Left renal cortex interstitium (tissue), 4 donors: ENCODE measurements at regions not wholly inside any gene's neighbourhood (a gene's known extent, or its start where the extent isn't known, plus 50 kb on each side); places are given as distances from the start of the nearest gene placed in this dataset.

Experiments
- DNase-seq, 4 donors: peaks; one replicate each; pipeline ENCODE4 v3.0.0-alpha.2; 2013; ENCODE audit warnings: low read depth in 4 of 4, low spot score in 2 of 4, missing footprints in 1 of 4

DNA sequence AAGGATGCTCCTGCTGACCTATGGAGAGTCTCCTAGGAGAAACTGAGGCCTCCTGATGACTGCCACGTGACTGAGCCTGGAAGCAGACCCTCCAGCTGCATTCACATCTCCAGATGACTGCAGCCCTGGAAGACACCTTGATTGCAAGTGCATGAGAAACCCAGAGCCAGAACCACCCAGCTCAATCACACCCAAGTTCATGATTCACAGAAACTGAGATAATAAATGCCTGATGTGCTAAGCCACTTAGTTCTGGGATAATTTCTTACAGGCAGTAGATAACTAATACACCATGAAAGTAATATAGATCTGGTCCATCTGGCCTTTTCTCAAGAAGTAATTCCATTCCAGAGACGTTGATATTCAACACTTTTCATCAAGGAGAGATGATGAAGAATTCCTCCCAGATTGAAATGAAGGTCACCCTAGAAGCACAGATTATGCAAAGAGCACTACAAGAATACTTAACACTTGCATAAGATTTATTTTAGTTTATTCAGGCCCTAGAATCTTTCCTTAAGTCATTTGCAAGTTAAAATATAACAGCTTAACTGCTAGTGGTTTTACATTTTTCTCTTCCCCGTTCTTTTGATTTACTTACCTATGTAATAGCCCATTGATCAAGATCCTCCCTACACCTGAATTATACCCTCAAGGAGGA lies 208.2 kb upstream of the INHBA start:
- no peak for DNase-seq

DNA sequence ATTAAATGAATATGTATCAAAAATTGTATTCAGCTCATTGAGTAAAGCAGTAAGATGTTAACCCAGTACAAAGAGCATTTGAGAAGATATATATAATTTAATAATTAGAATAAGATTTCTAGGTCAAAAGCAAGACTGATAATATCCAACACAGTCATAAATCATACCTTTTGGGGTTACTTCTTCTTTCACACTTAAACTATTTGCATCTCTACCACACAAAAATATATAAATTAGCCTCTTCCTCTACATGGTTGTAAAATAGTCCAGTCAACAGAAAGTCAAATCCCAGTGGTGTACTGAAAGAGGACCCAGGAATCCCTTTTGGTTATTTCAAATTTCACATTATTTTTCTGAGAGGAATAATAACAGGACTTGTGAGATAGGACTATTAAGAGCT lies 204.6 kb upstream of the INHBA start:
- DNase-seq, result no peak

DNA sequence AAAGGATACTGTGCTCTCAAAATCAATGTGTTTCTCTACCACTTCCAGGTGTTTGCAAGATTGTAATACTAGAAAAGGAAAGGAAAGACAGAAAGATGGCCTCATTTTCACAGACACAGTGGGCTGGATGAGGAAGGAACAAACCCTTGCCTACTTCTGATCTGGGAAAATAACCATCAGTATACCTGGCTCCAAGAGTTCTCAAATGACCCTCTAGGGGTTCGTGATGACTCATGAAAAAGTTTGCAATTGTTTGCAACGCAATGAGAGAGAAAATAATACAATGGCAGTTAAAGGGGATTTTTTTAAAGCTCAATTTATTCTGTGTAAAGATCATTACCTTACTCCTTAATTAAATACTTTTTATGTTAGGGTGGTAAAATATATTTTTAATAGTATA lies 197.6 kb upstream of the INHBA start:
- no peak for DNase-seq

DNA sequence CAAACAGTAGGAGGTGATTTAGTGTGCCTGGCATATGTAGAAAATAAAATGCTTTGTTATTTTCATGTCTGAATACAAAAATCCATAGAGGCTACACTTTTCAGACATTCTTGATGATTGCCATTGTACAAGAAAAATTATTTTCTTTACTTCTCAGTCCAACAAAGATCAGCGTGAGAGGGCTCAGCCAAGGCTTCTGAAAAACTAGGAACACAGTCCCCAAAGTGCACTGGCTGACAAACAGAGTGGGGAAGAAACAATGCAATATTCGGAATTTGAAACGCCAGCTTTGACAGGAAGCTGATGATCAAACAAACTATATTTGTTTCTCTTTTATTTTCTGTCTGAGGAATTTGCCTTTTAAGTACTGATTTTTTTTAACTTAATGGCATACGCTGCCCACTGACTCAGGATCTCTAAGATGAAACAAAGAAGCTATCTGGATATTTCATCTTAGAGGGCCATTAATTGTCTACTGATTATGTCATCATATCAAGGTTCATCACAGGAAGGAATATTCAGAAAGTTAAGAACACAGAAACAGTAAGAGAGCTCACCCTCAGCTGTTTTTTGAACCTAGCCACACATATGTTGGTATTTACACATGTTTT lies 197.0 kb upstream of the INHBA start:
- no peak for DNase-seq

DNA sequence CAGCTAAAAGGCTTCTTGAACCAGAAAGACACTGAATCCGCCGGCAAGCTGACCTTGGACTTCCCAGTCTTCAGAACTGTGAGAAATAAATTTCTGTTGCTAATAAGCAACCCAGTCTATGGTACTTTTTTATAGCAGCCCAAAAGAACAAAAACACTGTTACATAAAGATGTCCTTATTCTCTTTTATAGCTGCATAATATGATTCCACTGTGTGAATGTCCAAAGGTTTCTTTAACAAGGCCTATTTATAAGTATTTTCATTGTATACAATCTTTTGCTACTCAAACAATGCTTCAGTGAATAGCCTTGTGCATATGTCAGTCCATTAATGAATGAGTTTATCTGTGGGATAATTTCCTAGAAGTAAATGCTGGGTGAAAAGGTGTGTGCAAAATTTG lies 190.8 kb upstream of the INHBA start:
- DNase-seq, result no peak

DNA sequence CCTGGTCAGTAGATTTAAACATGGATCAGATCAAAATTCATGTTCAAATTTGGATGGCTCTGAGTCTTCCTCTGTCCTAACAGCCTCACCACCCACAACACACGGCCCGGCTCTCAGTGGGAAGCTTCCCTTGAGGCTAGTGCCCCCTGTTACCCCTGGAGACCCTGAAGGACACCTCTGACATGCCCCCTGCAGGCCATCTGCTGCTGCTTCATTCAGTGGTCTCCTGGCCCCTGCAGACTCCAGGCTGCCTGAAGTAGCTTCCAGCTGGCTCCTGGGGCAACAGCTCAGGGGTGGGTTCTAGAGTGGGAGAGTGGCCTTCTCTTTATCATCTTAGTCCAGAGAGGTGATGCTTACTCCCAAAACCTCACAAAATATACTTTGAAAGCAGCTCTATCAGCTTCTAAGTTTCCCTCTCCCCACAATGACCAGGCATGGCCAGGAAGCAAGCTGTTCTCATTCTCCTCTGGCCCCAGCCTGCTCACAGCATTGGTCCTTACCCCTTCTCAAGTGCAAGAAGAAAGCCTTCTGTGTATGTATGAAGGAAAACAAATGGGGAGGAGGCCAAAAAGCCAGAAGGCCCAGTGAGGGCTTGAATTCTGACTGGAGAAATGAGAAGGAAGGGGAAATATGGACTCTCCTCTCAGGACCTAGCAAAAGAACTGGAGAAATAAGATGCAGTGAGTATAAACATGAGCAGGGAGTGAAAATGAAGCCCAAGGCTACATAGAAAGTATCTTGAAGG lies 189.6 kb upstream of the INHBA start:
- no peak for DNase-seq

DNA sequence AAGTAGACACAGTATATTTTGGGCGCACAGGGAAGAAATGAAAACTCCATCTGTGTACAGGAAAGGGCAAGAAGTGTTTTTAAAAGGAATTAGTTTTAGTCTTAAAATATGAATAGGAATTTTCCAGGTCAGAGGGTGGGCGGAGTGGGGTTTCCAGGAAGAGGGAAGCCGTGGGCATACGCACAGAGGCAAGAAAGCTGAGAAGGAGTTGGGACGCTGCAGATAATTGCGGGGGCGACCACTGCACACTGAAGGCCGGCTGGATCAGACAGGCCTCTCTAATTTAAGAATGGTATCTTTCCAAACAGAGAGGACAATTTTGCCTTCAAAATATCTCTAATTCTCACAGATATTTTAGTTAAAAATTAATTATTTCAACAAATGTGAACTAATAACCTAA lies 189.1 kb upstream of the INHBA start:
- DNase-seq, result no peak

DNA sequence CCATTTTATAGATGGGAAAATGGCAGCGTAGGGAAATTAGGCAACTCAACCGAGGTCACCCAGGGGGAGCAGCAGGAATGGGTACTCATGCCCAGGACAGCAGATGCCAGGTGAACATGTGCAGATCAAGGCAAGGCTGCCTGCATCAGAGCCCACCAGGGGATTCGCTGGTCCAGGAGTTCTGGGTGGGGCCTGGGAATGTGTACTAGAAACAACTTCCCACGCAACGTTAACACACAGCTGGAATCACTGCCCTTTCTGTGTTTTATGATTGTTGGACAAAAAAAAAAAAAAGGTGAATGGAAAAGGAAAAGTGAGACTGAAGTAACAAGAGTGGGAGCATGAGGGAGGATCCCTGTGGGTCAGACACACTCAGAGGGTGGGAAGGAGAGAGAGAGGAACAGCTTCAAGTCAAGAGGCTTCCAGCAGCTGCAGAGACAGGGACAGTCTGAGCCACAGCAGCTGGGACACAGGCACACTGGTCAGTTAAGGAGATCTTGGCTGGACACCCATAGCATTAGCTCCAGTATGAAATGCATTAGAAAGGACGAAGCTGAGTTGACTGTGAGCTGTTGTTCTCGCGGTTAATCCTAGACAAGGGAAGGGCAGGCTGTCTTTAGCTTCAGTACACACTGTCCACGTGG lies 187.9 kb upstream of the INHBA start:
- no peak for DNase-seq

DNA sequence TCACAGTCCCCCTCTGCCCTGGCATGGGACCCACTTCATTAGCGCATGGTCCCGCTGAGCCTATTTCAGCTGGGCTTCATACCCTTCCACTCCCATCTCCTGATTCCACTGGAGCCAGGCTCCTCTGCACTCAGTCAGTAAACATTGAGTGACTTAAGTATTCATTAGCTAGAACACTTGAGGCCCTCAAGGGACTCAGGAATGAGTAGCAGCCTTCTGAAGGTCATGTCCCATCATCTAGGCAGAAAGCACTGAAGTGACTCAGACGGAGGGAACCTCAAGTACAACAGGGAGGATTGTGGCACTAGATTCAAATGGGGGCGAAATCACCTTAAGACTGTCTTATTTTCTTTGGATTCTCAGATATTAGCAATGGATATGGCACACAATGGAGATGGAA lies 186.6 kb upstream of the INHBA start:
- no peak for DNase-seq

DNA sequence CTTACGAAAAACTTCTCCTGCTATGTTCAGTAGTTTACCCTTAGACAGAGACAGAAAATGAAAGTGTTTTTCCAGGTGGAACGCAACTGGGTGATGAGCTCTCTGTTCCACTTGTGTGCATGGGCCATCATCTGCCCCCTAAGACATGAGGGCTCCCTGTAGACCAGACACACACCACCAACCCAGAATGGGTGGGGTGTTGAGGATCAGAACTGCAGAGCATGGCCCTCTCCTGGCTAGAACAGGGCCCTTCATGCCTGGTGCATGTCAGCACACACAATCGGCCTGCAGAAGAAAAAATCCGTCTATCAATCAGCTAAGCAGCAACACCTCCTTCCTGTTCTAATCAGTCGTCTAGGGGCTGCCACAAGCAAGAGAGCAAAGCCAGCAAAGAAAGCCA lies 186.2 kb upstream of the INHBA start:
- no peak for DNase-seq

DNA sequence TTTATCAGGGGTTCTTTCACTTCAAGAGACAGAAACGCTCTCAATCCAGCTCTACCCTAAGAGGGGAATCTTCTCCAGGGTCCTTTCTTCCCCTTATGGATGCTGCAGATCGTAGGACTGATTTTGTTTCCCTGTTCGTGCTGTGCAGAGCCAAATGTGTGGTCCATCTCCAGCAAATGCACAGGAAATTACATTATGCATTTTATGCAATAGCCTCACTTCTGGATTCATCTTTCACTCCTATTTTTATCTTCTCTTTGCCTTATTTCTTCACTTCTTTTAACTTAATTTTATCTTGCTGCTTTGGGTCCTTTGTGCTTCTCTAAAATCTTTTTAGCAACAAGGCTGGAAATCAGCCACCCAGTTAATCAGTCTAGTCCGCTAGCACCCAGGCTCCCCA lies 184.5 kb upstream of the INHBA start:
- DNase-seq, result no peak

DNA sequence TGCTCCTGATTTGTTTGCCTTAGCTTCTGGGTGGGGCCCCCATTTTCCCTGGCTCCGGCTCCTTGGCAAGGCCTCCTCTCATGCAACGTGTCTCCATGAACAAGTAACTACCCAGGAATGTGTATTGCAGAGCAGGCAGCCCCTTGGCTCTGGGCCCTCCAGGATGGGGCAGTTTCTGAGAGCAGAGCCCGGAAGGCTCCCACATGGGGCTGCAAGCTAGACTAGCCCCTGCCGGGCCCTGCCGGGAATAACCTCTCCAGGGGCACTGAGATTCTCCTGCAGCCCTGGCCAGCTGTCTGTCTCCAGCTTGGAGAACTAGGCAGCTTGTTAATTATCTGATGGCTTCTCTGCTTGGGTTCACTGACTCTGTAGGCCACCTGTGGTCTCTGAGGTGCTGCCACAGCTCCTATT lies 184.0 kb upstream of the INHBA start:
- DNase-seq, result no peak

DNA sequence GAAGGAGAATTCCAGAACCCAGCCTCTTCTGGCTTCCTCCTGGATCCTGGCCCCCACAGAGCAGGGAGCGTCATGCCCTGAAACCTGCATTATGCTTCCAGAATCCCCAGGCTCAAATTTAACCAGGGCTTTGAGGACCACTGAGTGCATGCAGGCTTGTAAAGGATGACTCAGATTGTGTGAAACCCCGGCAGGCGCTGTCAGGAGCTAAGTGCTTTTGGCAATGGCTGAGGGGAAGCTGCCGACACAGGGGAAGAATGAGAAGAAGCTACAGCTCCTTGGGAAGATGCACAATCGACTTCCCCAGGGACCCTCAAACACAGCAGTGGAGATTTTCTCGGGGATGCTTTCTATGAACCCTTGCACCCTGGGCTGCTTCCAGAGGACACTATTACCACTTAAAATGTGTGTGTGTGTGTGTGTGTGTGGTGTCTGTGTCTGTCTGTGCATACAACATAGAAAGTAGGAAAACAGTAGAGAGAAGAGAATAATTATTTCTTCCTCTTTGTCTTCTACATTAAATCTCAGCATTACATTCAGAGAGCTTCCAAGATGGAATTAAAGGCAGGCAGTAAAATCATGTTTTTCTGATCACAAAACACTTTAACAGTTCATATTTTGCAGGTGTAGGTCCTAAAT lies 183.5 kb upstream of the INHBA start:
- DNase-seq, result no peak

DNA sequence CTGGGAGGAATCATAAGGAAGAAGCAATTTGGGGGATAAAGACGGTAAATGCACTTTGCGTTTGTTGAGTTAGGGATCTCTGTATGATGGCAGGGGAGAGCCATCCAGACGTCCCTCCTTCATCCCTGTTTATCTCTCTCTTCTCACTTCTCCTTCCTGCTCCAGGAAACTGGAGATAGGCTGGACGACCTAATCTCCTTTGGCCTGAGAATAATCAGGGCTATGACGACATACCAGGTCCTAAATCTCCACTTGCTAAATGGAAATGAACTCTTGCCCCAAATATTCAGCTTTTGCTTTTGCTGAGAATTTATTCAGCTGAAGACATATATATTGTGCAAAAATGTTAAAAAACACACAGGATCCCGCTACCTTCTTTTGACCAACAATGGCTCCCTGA lies 182.9 kb upstream of the INHBA start:
- no peak for DNase-seq

DNA sequence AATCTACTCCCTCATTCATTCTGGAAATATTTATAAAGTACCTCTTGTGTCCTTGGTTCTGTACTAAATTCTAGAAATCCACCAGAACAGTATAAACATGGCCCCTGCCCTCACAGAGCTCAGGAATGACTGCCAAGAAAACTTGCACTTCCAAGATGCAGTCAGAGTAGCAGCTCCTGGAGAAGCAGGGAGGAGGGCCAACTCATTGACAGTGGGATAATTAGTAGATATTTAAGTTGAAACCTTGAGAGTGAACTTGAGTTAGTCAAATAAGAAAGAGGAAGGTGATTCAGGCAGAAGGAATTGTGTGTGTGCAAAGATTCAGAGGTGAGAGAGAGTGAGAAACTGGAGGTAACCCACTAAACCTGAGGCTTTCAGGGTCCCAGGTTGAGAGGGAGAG lies 182.2 kb upstream of the INHBA start:
- no peak for DNase-seq

DNA sequence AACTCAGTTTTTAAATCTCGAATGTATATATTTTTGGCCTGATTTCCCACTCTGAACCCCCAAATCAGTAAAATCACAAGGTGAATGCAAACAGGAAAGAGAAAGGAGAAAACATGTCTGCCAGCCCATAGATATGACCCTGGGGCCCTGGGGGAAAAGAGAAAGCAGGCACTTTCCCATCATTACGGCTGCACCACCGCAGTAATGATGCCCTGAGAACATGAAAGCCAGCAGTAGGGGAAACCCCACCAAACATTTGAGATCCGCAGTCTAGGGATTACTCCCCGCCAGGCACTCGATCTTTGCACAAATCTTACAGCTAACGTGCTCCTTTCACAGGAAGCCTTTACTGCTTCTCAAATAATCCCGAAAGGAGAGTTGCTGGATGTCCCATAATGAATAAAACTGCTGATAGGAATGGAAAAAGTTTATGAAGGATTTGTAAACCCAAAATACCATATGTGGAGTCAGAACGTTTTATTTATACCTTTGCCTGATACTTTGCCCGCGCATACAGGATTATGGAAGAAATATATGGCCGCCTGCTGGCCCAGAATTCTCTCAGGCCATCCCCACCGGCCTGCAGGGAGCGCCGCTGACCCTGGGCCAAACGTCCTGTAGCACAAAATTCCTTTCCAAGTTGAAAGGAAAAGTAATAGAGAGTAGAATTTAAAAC lies 180.0 kb upstream of the INHBA start:
- DNase-seq, result no peak

DNA sequence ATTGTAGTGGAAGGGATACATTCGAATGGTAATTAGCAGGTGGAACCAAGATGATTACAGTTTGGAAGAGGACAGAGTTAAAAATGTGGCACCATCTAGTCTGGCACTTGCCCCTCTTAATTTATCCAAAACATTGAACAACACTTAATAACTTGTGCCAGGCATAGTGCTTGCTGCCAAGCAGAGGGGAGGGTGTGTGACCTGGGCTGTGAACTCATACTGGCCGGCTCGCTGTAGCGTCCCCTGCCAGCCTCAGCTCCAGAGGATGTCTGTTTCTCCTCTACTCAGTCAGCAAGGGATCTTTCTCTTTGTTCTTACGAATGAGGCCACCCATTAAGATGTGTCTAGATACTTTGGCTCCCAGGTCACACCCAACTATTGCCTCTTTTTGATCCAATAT lies 179.4 kb upstream of the INHBA start:
- no peak for DNase-seq

DNA sequence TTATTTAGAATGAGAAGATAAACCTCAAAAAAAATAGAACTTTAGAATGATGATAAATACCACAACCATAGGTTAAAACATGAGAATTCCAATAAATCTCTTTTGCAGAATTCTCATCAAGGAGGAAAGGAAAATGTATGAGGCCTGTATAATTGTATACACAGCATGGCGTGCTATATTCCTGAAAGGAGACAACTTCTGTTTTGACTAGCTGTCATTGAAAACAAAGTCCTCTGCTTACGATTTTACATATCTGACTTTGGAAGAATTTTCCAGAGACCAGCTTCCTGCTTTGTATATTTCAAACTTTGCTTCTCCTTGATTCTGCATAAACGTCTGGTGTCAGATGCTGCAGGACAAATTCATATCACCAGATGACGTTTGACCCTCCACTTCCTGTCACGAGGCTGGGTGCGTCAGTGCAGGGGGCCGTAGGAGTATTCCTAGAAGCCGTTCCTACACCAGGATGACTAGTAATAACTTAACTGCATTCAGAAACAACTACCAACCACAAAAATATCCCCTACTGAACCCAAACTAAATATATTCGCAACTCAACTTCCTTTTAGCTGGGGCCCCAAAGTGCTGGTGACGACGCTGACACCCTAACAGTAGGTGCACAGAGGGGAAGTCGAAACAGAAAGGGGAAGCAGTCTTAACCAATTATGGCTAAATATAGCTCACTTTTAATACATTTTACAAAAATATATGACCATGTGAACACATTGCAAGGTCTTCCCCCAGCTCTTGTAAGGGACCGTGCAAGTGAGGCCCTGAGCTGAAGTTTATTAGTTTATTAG lies 178.6 kb upstream of the INHBA start:
- DNase-seq, result no peak

DNA sequence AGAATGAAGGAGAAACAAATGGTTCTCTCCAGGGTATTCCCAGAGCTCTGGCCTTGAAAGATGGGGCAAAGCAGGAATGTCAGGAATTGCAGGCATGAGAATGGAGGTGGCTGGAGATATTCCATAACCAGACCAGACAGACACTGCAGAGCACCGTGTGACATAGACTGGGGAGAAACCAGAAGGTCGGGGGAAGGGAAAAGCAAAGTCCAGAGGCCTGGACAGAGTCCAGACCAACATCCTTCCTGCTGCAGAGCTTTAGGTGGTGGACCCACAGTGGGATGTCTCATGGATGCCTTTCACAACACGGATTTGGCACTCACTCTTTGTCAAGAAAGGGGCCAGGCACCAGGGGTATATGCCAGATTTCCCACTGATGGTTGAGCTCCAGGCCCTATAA lies 177.2 kb upstream of the INHBA start:
- DNase-seq, result no peak

DNA sequence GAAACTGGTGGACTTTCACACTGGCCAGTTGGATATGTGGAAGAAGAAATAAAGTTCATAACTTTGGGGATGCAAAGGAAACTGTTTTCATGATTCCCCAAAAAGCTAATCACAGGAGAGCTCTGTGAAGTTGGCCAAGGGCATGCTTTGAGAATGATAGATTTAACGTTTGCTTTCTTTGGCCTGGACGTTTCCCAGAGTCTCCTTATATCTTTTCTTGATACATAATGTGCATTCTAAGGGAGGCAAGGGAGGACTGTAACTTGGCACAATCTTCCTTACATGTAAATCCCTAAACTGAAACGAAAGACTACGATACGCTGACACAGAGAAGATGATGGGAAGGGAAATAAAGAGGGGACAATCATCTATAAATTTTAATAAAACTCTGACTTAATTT lies 176.5 kb upstream of the INHBA start:
- no peak for DNase-seq
